ENCODE measurements at regions not wholly inside any gene's neighbourhood (a gene's known extent, or its start where the extent isn't known, plus 50 kb on each side); places are given as distances from the start of the nearest gene placed in this dataset.

DNA sequence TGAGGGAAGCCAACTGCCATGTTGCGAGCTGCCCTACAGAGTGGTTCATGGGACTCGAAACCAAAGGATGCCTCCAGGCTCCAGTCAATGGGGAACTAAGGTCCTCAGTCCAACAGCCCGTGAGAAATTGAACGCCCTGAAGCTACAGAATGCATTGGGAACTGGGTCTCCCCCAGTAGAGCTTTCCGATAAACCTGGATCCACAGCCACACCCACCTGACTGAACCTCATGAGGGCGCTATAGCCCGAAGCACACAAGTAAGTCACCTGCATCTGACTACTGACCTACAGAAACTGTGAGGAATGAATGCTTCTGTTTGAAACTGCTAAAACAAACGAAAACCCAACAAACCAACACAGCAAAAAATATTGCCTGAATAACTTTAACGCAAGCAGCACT lies 1297.7 kb downstream of the AACS start:
- Mint-ChIP-seq H3K27me3 (ENCODE audit: low read depth) (no peaks in the 10 kb centered on the region), H3K9me3 (peaks cover 43% of the 10 kb centered on the region), H3K36me3 (no peaks in the 10 kb centered on the region), H3K27ac (no peak overlapping the region), H3K4me1 (no peaks in the 10 kb centered on the region), H3K4me3 (no peak overlapping the region)
- DNase-seq (ENCODE audit: low spot score in 2 of 2, unreplicated experiment in 2 of 2): no peak
- TF ChIP-seq CTCF (IDR thresholded peaks at IDR 0.05; ENCODE audit: unreplicated experiment): no peak

- no peaks in the 10 kb centered on the region for H3K27me3 Mint-ChIP-seq (ENCODE audit: low read depth)
- no peak overlapping the region for H3K4me3 Mint-ChIP-seq
- no peak for TF ChIP-seq CTCF (IDR thresholded peaks at IDR 0.05; ENCODE audit: unreplicated experiment)
- no peaks in the 10 kb centered on the region for H3K36me3 Mint-ChIP-seq
- no peak overlapping the region for H3K27ac Mint-ChIP-seq
- DNase-seq (ENCODE audit: low spot score in 2 of 2, unreplicated experiment in 2 of 2): no peak
- peaks cover 5% of the 10 kb centered on the region for H3K9me3 Mint-ChIP-seq
- peaks cover 3% of the 10 kb centered on the region for H3K4me1 Mint-ChIP-seq
These were observed 1304.5 kb downstream of the AACS start for GRCh38 chr12:126369487-126370463.

DNA sequence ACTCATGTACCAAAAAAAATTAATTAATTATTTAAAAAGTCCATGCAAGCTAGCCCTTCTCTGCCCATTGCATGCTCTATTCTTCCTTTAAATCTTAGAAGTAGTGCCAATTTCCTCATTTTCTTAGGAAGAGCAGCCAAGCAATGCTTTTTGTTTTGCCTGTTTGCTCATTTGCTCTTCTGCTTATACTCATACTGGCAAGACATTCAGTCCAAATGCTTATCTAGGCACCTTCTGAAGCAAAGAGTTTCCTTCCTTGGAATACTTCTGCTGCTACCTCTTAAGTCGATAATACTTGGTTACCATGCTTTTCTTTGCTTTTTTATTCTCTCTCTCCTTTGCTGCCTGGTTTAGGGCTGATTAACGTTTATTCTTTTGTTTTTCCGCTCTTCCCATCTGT lies 1318.3 kb downstream of the AACS start:
- no peak overlapping the region for H3K4me3 Mint-ChIP-seq
- H3K4me1 Mint-ChIP-seq: no peaks in the 10 kb centered on the region
- no peak for TF ChIP-seq CTCF (IDR thresholded peaks at IDR 0.05; ENCODE audit: unreplicated experiment)
- no peak for DNase-seq (ENCODE audit: low spot score in 2 of 2, unreplicated experiment in 2 of 2)
- no peak overlapping the region for H3K27ac Mint-ChIP-seq
- H3K36me3 Mint-ChIP-seq: no peaks in the 10 kb centered on the region
- H3K27me3 Mint-ChIP-seq (ENCODE audit: low read depth): peaks cover 2% of the 10 kb centered on the region
- peaks cover 27% of the 10 kb centered on the region for H3K9me3 Mint-ChIP-seq

DNA sequence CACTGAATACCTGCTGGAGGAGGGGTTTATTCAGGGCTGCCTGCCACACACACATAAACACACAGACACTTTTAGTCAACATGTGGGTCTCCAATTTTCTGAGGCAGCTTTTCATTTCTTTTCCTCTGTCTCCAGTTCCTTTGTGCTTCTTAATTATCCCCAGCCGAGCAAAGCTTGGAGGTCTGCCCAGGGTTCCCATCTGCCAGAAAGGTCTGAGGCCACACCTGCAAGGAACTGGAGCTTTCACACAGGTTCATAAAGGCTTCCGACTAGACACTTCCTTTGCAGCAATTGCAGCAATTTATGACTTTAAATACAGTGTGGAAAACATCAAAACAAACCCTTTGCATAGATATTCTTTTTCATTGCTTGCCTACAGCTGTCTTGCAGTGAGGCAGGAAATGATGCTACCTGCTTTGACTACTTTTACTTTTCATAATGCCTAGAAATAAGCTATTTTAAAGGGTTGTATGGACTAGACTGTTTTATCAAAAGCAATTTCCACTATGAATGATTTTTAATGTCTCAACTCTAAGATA lies 1318.9 kb downstream of the AACS start:
- Mint-ChIP-seq H3K4me3 (no peak overlapping the region), H3K4me1 (no peaks in the 10 kb centered on the region), H3K27me3 (ENCODE audit: low read depth) (peaks cover 2% of the 10 kb centered on the region), H3K36me3 (no peaks in the 10 kb centered on the region), H3K9me3 (peaks cover 30% of the 10 kb centered on the region), H3K27ac (no peak overlapping the region)
- DNase-seq (ENCODE audit: low spot score in 2 of 2, unreplicated experiment in 2 of 2): no peak
- no peak for TF ChIP-seq CTCF (IDR thresholded peaks at IDR 0.05; ENCODE audit: unreplicated experiment)

DNA sequence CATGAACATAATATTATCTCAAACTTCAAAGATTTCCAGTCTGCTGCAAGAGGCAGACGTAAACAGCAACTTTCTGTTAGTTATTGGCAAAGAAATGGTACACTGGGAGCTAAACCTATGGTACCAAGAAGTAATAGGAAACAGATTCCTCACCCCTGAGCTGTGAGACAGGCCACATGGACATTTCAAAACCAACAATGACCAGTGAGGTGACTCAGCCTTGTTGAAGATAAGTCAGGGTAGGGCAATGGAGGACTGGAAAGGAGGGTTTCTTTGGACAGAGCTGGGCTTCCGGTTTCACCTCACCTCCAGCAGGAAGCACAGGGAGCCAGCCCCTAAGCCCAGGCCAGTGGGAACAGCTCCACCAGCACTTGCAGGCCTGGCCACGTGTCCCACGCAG lies 1320.5 kb downstream of the AACS start:
- H3K27ac Mint-ChIP-seq: no peak overlapping the region
- no peak overlapping the region for H3K4me3 Mint-ChIP-seq
- H3K27me3 Mint-ChIP-seq (ENCODE audit: low read depth): peaks cover 2% of the 10 kb centered on the region
- H3K4me1 Mint-ChIP-seq: no peaks in the 10 kb centered on the region
- H3K36me3 Mint-ChIP-seq: no peaks in the 10 kb centered on the region
- H3K9me3 Mint-ChIP-seq: peaks cover 26% of the 10 kb centered on the region
- no peak for TF ChIP-seq CTCF (IDR thresholded peaks at IDR 0.05; ENCODE audit: unreplicated experiment)
- no peak for DNase-seq (ENCODE audit: low spot score in 2 of 2, unreplicated experiment in 2 of 2)

All from mesothelial cell of epicardium (in vitro differentiated cells).